Nephron progenitor cell (in vitro differentiated cells): ENCODE measurements at regions not wholly inside any gene's neighbourhood (a gene's known extent, or its start where the extent isn't known, plus 50 kb on each side); places are given as distances from the start of the nearest gene placed in this dataset.

Source experiments
- DNase-seq: peaks from one replicate; pipeline ENCODE4 v3.0.0; 2021
- H3K27ac Mint-ChIP-seq: 2 replicates; pipeline ENCODE4 v1.8.0; 2021; ENCODE audit warnings: mild to moderate bottlenecking, moderate library complexity, mixed read lengths
- H3K27me3 Mint-ChIP-seq: 2 replicates; pipeline ENCODE4 v1.8.0; 2021; ENCODE audit warnings: mild to moderate bottlenecking, low read depth, mixed read lengths; ENCODE audit not compliant: poor library complexity
- H3K36me3 Mint-ChIP-seq: 2 replicates; pipeline ENCODE4 v1.8.0; 2021; ENCODE audit warnings: low read depth, mixed read lengths
- H3K4me1 Mint-ChIP-seq: 2 replicates; pipeline ENCODE4 v1.8.0; 2021; ENCODE audit warnings: mixed read lengths
- H3K4me3 Mint-ChIP-seq: 2 replicates; pipeline ENCODE4 v1.8.0; 2021; ENCODE audit warnings: mild to moderate bottlenecking, moderate library complexity, mixed read lengths
- H3K9me3 Mint-ChIP-seq: 2 replicates; pipeline ENCODE4 v1.8.0; 2021; ENCODE audit warnings: mild to moderate bottlenecking, moderate library complexity, mixed read lengths
- TF ChIP-seq, protein P1 (sequence below): fragments of 200-600 bp; sonication (generic); IDR thresholded peaks from 2 replicates; pipeline ENCODE4 v1.5.0; 2021; ENCODE audit warnings: antibody characterized with exemption

DNA sequence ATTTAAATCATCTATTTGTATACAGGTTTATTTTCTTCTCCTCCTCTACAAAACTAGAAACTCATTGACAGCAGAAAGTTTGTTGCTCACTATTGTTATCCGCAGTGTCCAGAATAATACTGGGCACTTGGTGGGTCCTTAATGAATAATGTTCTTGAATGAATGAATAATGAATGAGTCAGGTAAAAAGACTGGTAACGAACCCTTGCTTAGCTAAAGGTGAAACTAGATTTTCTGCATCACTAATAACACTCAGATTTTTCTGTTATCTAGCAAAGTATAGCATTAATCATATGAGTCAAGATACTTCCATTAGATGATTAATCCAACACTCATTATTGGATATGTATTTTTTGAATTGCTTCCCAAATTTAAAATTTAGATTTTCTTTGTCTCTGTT, 953.2 kb downstream of the SORCS3 start:
- TF ChIP-seq, protein P1, sequence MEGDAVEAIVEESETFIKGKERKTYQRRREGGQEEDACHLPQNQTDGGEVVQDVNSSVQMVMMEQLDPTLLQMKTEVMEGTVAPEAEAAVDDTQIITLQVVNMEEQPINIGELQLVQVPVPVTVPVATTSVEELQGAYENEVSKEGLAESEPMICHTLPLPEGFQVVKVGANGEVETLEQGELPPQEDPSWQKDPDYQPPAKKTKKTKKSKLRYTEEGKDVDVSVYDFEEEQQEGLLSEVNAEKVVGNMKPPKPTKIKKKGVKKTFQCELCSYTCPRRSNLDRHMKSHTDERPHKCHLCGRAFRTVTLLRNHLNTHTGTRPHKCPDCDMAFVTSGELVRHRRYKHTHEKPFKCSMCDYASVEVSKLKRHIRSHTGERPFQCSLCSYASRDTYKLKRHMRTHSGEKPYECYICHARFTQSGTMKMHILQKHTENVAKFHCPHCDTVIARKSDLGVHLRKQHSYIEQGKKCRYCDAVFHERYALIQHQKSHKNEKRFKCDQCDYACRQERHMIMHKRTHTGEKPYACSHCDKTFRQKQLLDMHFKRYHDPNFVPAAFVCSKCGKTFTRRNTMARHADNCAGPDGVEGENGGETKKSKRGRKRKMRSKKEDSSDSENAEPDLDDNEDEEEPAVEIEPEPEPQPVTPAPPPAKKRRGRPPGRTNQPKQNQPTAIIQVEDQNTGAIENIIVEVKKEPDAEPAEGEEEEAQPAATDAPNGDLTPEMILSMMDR, result no peak
- H3K9me3 Mint-ChIP-seq, result no peaks in the 10 kb centered on the region

DNA sequence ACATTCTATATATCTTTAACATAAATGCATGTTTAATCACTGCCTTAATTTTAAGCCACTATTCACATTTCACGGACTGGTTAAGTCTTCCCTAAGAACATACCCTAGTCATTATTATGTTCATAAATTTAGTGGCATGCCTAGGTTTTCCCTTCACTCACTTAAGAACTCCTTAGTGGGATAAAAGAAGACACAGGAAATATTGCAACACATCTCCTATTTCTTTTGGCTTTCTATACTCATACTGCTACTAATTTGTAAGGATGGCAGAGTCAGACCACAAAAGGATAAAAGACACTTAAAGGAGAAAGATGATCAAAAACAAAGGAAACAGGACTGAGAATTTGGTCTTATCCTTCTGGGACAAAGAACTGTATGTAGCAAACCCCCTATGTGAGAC, 951.4 kb downstream of the SORCS3 start:
- H3K36me3 Mint-ChIP-seq, result no peaks in the 10 kb centered on the region
- peaks cover 11% of the 10 kb centered on the region for H3K4me1 Mint-ChIP-seq
- no peak for DNase-seq
- H3K27ac Mint-ChIP-seq, result no peak overlapping the region
- H3K27me3 Mint-ChIP-seq, result no peaks in the 10 kb centered on the region
- no peak overlapping the region for H3K4me3 Mint-ChIP-seq
- H3K9me3 Mint-ChIP-seq, result no peaks in the 10 kb centered on the region
- TF ChIP-seq, protein P1, result no peak

More for the DNA sequence above, 953.2 kb downstream of the SORCS3 start:
- Mint-ChIP-seq H3K27me3 (no peaks in the 10 kb centered on the region), H3K4me3 (no peak overlapping the region), H3K4me1 (peaks cover 11% of the 10 kb centered on the region), H3K36me3 (no peaks in the 10 kb centered on the region), H3K27ac (no peak overlapping the region)
- DNase-seq, result no peak

DNA sequence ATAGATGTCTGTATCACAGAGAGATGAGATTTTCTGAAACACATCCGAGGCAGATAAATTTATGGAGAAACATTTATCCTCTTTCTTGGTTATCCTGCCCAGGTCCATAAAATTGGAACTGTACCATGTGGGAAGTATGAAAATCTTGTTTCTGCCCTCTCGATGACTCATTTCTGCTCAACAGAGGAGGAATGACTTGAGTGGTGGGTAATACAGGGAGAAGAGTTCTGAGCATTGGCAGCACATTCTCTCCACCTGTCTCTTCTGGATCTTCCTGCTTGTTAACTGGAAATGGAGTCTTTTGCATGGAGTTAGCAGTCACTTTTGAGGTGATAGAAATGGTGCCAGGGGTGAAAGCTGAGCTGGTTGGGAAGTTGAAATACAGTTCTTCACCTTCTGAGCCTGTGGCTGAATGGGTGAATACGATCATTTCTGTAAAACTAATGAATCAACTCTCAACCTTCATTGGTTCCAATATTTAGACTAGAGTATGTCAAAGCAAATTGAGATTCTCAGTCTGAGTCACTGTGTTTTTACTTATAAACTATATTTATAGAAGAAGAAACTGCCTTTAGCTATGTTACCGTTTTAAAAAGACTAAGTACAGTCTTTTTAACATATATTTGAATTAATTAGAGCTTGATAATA, 945.5 kb downstream of the SORCS3 start:
- no peak for DNase-seq
- no peaks in the 10 kb centered on the region for H3K27me3 Mint-ChIP-seq
- H3K4me3 Mint-ChIP-seq, result no peak overlapping the region
- TF ChIP-seq, protein P1, result no peak
- peaks cover 9% of the 10 kb centered on the region for H3K4me1 Mint-ChIP-seq
- H3K9me3 Mint-ChIP-seq, result no peaks in the 10 kb centered on the region
- no peaks in the 10 kb centered on the region for H3K36me3 Mint-ChIP-seq
- H3K27ac Mint-ChIP-seq, result no peak overlapping the region

DNA sequence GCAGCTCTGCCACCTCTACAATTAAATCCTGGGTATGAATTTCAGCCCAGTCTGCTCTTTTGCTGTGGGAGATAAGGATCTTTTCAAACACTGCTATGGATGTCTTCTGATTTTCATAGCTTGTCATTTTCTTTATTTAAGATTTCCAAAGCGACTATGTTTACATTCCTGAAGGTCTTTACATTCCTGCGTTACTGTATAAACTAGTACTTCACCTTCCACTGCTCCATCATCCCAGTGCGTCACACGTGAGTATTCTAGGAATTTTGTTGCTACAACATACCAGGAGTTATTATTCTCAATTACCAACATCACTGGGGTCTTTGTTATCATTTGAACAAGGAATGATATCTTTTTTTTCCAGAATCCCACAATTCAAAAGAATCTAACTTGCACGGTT, 944.7 kb downstream of the SORCS3 start:
- Mint-ChIP-seq H3K27me3 (no peaks in the 10 kb centered on the region), H3K4me1 (peaks cover 5% of the 10 kb centered on the region), H3K4me3 (no peak overlapping the region), H3K9me3 (no peaks in the 10 kb centered on the region), H3K36me3 (no peaks in the 10 kb centered on the region), H3K27ac (no peak overlapping the region)
- no peak for DNase-seq
- TF ChIP-seq, protein P1, result no peak

DNA sequence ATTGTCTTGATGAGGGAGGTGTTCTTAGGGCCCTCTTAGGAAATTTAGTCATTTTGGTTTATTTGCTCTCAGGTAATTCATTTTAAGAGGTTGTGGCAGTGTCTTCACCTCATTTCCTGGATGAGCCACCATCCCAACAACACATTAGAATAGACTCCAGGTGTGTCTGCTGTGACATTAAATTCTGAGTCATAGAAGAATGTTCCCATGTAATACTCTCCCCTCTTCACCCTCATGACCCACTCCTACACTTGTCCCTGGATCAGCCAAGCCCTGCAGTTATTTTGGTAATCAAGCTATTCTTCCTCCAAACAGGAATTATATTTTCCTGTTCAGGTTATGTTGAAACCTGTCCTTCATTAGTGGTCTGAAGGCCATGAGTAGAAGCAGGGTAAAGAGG, 944.1 kb downstream of the SORCS3 start:
- no peaks in the 10 kb centered on the region for H3K9me3 Mint-ChIP-seq
- no peaks in the 10 kb centered on the region for H3K36me3 Mint-ChIP-seq
- TF ChIP-seq, protein P1, result no peak
- no peaks in the 10 kb centered on the region for H3K27me3 Mint-ChIP-seq
- DNase-seq, result no peak
- no peak overlapping the region for H3K27ac Mint-ChIP-seq
- H3K4me3 Mint-ChIP-seq, result no peak overlapping the region
- H3K4me1 Mint-ChIP-seq, result peaks cover 5% of the 10 kb centered on the region

DNA sequence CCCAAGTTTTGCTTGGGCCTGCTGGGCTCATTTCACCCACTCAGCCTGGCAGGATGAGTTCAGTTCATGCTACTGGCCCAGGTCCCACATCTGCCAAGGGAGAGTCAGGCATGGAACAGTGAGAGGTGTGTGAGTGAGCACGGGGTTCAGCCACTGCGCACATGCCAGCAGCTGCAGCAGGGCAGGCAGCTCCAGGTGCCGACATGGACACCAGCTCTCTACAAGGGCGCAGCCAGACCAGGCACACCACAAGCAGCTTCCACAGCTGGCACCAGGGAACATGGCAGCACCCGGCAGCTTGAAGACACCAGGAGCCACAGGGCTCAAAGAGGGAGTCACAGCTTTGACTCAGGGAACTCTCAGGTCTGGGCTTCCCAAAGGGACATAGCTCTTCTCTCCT, 938.0 kb downstream of the SORCS3 start:
- no peak overlapping the region for H3K27ac Mint-ChIP-seq
- TF ChIP-seq, protein P1, result no peak
- peaks cover under 1% of the 10 kb centered on the region for H3K9me3 Mint-ChIP-seq
- H3K4me1 Mint-ChIP-seq, result peaks cover 5% of the 10 kb centered on the region
- no peaks in the 10 kb centered on the region for H3K36me3 Mint-ChIP-seq
- DNase-seq, result no peak
- no peak overlapping the region for H3K4me3 Mint-ChIP-seq
- no peaks in the 10 kb centered on the region for H3K27me3 Mint-ChIP-seq
